B cell (primary cell): ENCODE measurements at regions not wholly inside any gene's neighbourhood (a gene's known extent, or its start where the extent isn't known, plus 50 kb on each side); places are given as distances from the start of the nearest gene placed in this dataset.
"Not testable (repeated sequence)": the region's sequence is repeated elsewhere in the genome, so short reads cannot be mapped to it uniquely, and the experiment has no call there.

ENCODE experiments used
- ATAC-seq: fragments of 200-7000 bp; cut with Tn5 transposase; one replicate; pipeline ENCODE4 v1.10.0; 2021; ENCODE audit warnings: low read depth, mild to moderate bottlenecking, moderate number of reproducible peaks, moderate library complexity
- CTCF ChIA-PET: fragments of 350-600 bp; sonication (Branson Sonifier 250); formaldehyde crosslinking; loops from one replicate; lab custom pipeline; 2021; ENCODE audit warnings: antibody characterized with exemption, inconsistent platforms; lab: Charles Lee
- POLR2A ChIA-PET: fragments of 350-600 bp; sonication (Branson Sonifier 250); formaldehyde crosslinking; loops from one replicate; lab custom pipeline; 2021; ENCODE audit warnings: antibody characterized with exemption; lab: Charles Lee
- DNase-seq: peaks from one replicate; pipeline ENCODE4 v3.0.0; 2013
- H2AFZ ChIP-seq: 2 replicates; pipeline ENCODE4 v1.6.1; 2012; ENCODE audit warnings: mild to moderate bottlenecking, low read depth, low read length; ENCODE audit not compliant: insufficient read depth, poor library complexity, severe bottlenecking
- H3K27ac ChIP-seq, 2 donors: 1 replicate in 1 of 2; 2 replicates in 1 of 2; pipeline ENCODE4 v1.5.1; 2012 to 2013; ENCODE audit warnings: low read length in 2 of 2, mild to moderate bottlenecking in 2 of 2, moderate library complexity in 1 of 2
- H3K27me3 ChIP-seq, 4 experiments: fragments of 200-600 bp in 1 of 4; sonication (generic) in 1 of 4; replicated peaks in 1 of 4; 1 replicate in 2 of 4; 2 replicates in 2 of 4; pipeline versions ENCODE4 v1.6.1 to v1.7.0; 2013 to 2016; ENCODE audit warnings: low read length in 3 of 4, mild to moderate bottlenecking in 2 of 4, mixed read lengths in 1 of 4, moderate library complexity in 1 of 4; ENCODE audit not compliant: insufficient read depth in 4 of 4, control insufficient read depth in 3 of 4; ENCODE audit errors: control extremely low read depth in 1 of 4
- H3K36me3 ChIP-seq, 2 experiments: replicated peaks in 1 of 2; 1 replicate in 1 of 2; 2 replicates in 1 of 2; pipeline versions ENCODE4 v1.6.1 to v1.7.1; 2013; ENCODE audit warnings: low read length in 1 of 2; ENCODE audit not compliant: insufficient read depth in 2 of 2, control insufficient read depth in 1 of 2; ENCODE audit errors: control extremely low read depth in 1 of 2, extremely low read depth in 1 of 2
- H3K4me1 ChIP-seq, 2 donors: fragments of 200-600 bp in 1 of 2; sonication (generic) in 1 of 2; 1 replicate in 1 of 2; 2 replicates in 1 of 2; pipeline versions ENCODE4 v1.5.1 to v1.6.1; 2013 to 2017; ENCODE audit warnings: low read length in 2 of 2; ENCODE audit not compliant: control insufficient read depth in 2 of 2, insufficient read depth in 2 of 2
- H3K4me2 ChIP-seq: replicated peaks from 2 replicates; pipeline ENCODE3; 2012; ENCODE audit warnings: mild to moderate bottlenecking, low read depth, low read length; ENCODE audit not compliant: poor library complexity, severe bottlenecking
- H3K4me3 ChIP-seq, 5 experiments: fragments of 200-600 bp in 1 of 5; sonication (generic) in 1 of 5; 1 replicate in 3 of 5; 2 replicates in 2 of 5; pipeline versions ENCODE4 v1.5.1 to v1.7.0; 2011 to 2016; ENCODE audit warnings: low read length in 4 of 5, mild to moderate bottlenecking in 4 of 5, low read depth in 2 of 5, control low read depth in 1 of 5, moderate library complexity in 1 of 5; ENCODE audit not compliant: insufficient read depth in 1 of 5; ENCODE audit errors: control extremely low read depth in 1 of 5, extremely low read depth in 1 of 5
- H3K79me2 ChIP-seq: fragments of 200-600 bp; sonication (generic); one replicate; pipeline ENCODE4 v1.6.0; 2016; ENCODE audit warnings: low read length; ENCODE audit not compliant: control insufficient read depth, insufficient read depth
- H3K9ac ChIP-seq: fragments of 200-600 bp; sonication (generic); 2 replicates; pipeline ENCODE4 v1.6.1; 2017; ENCODE audit warnings: mild to moderate bottlenecking, low read length, moderate library complexity
- H3K9me3 ChIP-seq, 3 donors: one replicate each; pipeline versions ENCODE4 v1.6.1 to v1.7.1; 2013; ENCODE audit warnings: low read length in 2 of 3; ENCODE audit not compliant: control insufficient read depth in 2 of 3, insufficient read depth in 1 of 3; ENCODE audit errors: control extremely low read depth in 1 of 3
- H4K20me1 ChIP-seq: 2 replicates; pipeline ENCODE4 v1.6.0; 2012; ENCODE audit warnings: mild to moderate bottlenecking, low read length; ENCODE audit not compliant: insufficient read depth, control insufficient read depth, poor library complexity, severe bottlenecking
- H3K27ac Mint-ChIP-seq: one replicate; pipeline ENCODE4 v1.8.0; 2021; ENCODE audit warnings: mixed read lengths
- H3K27me3 Mint-ChIP-seq: one replicate; pipeline ENCODE4 v1.8.0; 2021; ENCODE audit warnings: mixed read lengths
- H3K4me1 Mint-ChIP-seq: one replicate; pipeline ENCODE4 v1.8.0; 2021; ENCODE audit warnings: mixed read lengths
- H3K4me3 Mint-ChIP-seq: one replicate; pipeline ENCODE4 v1.8.0; 2021; ENCODE audit warnings: mixed read lengths
- H3K9me3 Mint-ChIP-seq: one replicate; pipeline ENCODE4 v1.8.0; 2022; ENCODE audit warnings: mixed read lengths; ENCODE audit not compliant: insufficient read depth
- CTCF ChIP-seq: fragments of 200-600 bp; IDR thresholded peaks from one replicate; pipeline ENCODE4 v1.8.0; 2022; ENCODE audit warnings: antibody characterized with exemption, mild to moderate bottlenecking
- EZH2 ChIP-seq: IDR thresholded peaks from 2 replicates; pipeline ENCODE4 v1.6.1; 2012; ENCODE audit warnings: borderline replicate concordance, low read depth, mild to moderate bottlenecking, moderate library complexity, low read length; ENCODE audit not compliant: insufficient read depth, poor library complexity, severe bottlenecking
- WGBS: methylation state at CpG from one replicate; pipeline ENCODE4 v1.1.5; 2013; ENCODE audit warnings: missing lambda C conversion rate; ENCODE audit not compliant: insufficient coverage; 5-methylcytosine and 5-hydroxymethylcytosine counted together
- intact Hi-C: fragments of 100-400 bp; cut with micrococcal nuclease; formaldehyde crosslinking; loops from one replicate; pipeline ENCODE4 v1.10.0; 2022

- H3K4me2 ChIP-seq: no peak overlapping the region
- no peak overlapping the region for H2AFZ ChIP-seq
- no peak overlapping the region for H3K27ac ChIP-seq
- WGBS: no CpG with 5 or more reads among the region's 1 CpG
- no peak overlapping the region for H3K27ac Mint-ChIP-seq
- H3K4me3 Mint-ChIP-seq: no peak overlapping the region
- H4K20me1 ChIP-seq: no peaks in the 10 kb centered on the region
- no peak overlapping the region for H3K4me3 ChIP-seq
- no peaks in the 10 kb centered on the region for H3K36me3 ChIP-seq
- DNase-seq: no peak
- H3K4me1 ChIP-seq: no peaks in the 10 kb centered on the region
- CTCF ChIA-PET: no interaction called here
- peaks cover 0 to 1% (median 0%) of the 10 kb centered on the region in 3 donors for H3K9me3 ChIP-seq
- TF ChIP-seq CTCF (no peak), EZH2 (no peak)
- POLR2A ChIA-PET: no interaction called here
- H3K27me3 ChIP-seq: no peaks in the 10 kb centered on the region
- H3K9me3 Mint-ChIP-seq: no peaks in the 10 kb centered on the region
- no peak overlapping the region for H3K9ac ChIP-seq
- H3K4me1 Mint-ChIP-seq: no peaks in the 10 kb centered on the region
- H3K27me3 Mint-ChIP-seq: no peaks in the 10 kb centered on the region
- H3K79me2 ChIP-seq: no peaks in the 10 kb centered on the region
- ATAC-seq: no peak
- intact Hi-C loops: no loop called here
These were observed 64.4 kb upstream of the FSIP2 start for GRCh38 chr2:185674232-185674631.

- no peak overlapping the region for H3K27ac Mint-ChIP-seq
- H3K9ac ChIP-seq: no peak overlapping the region
- ChIA-PET CTCF (no interaction called here), POLR2A (no interaction called here)
- no peak overlapping the region for H3K4me2 ChIP-seq
- H3K27me3 ChIP-seq: no peaks in the 10 kb centered on the region
- H3K79me2 ChIP-seq: no peaks in the 10 kb centered on the region
- DNase-seq (no peak), ATAC-seq (no peak)
- no peaks in the 10 kb centered on the region for H3K4me1 Mint-ChIP-seq
- H3K36me3 ChIP-seq: no peaks in the 10 kb centered on the region
- H4K20me1 ChIP-seq: no peaks in the 10 kb centered on the region
- TF ChIP-seq CTCF: no peak
- no peak for TF ChIP-seq EZH2
- H3K4me3 ChIP-seq: no peak overlapping the region
- WGBS: 100% methylated on average over 1 of the region's 2 CpGs
- no peak overlapping the region for H3K4me3 Mint-ChIP-seq
- intact Hi-C loops: no loop called here
- H2AFZ ChIP-seq: no peak overlapping the region
- no peaks in the 10 kb centered on the region for H3K4me1 ChIP-seq
- peaks cover 0 to 1% (median 0%) of the 10 kb centered on the region in 3 donors for H3K9me3 ChIP-seq
- no peaks in the 10 kb centered on the region for H3K9me3 Mint-ChIP-seq
- no peaks in the 10 kb centered on the region for H3K27me3 Mint-ChIP-seq
- H3K27ac ChIP-seq: no peak overlapping the region
These were observed 62.3 kb upstream of the FSIP2 start for GRCh38 chr2:185676316-185676715.

- DNase-seq, ATAC-seq, CTCF ChIA-PET, H3K4me3 Mint-ChIP-seq, H3K9me3 ChIP-seq, H3K27me3 Mint-ChIP-seq, H3K27me3 ChIP-seq, intact Hi-C loops, H3K27ac ChIP-seq, H2AFZ ChIP-seq, H3K9ac ChIP-seq, H3K4me2 ChIP-seq, H3K4me1 Mint-ChIP-seq, H3K4me3 ChIP-seq, H3K79me2 ChIP-seq, H3K9me3 Mint-ChIP-seq, H3K4me1 ChIP-seq, H3K36me3 ChIP-seq, H4K20me1 ChIP-seq, H3K27ac Mint-ChIP-seq, POLR2A ChIA-PET: not testable (repeated sequence)
- WGBS: no CpG with 5 or more reads among the region's 3 CpGs
These were observed 51.6 kb upstream of the FSIP2 start for GRCh38 chr2:185687001-185687400.
